Endothelial cell (in vitro differentiated cells): ENCODE measurements at regions not wholly inside any gene's neighbourhood (a gene's known extent, or its start where the extent isn't known, plus 50 kb on each side); places are given as distances from the start of the nearest gene placed in this dataset.
"Not testable (repeated sequence)": the region's sequence is repeated elsewhere in the genome, so short reads cannot be mapped to it uniquely, and the experiment has no call there.

Experiments used
- DNase-seq: peaks from one replicate; pipeline ENCODE4 v3.0.0; 2021; ENCODE audit warnings: low spot score
- H3K27ac Mint-ChIP-seq: one replicate; pipeline ENCODE4 v1.8.0; 2021; ENCODE audit warnings: mixed read lengths, inconsistent platforms; ENCODE audit not compliant: unreplicated experiment
- H3K27me3 Mint-ChIP-seq: one replicate; pipeline ENCODE4 v1.8.0; 2021; ENCODE audit warnings: mild to moderate bottlenecking, moderate library complexity, mixed read lengths, inconsistent platforms; ENCODE audit not compliant: unreplicated experiment
- H3K36me3 Mint-ChIP-seq: one replicate; pipeline ENCODE4 v1.8.0; 2021; ENCODE audit warnings: mild to moderate bottlenecking, low read depth, mixed read lengths, inconsistent platforms; ENCODE audit not compliant: unreplicated experiment
- H3K4me1 Mint-ChIP-seq: one replicate; pipeline ENCODE4 v1.8.0; 2021; ENCODE audit warnings: mild to moderate bottlenecking, mixed read lengths, inconsistent platforms; ENCODE audit not compliant: unreplicated experiment
- H3K4me3 Mint-ChIP-seq: one replicate; pipeline ENCODE4 v1.8.0; 2021; ENCODE audit warnings: mild to moderate bottlenecking, mixed read lengths, inconsistent platforms; ENCODE audit not compliant: unreplicated experiment
- H3K9me3 Mint-ChIP-seq: one replicate; pipeline ENCODE4 v1.8.0; 2021; ENCODE audit warnings: mixed read lengths, inconsistent platforms; ENCODE audit not compliant: unreplicated experiment
- CTCF ChIP-seq: fragments of 200-600 bp; sonication (generic); IDR thresholded peaks from one replicate; pipeline ENCODE4 v1.5.0; 2021; ENCODE audit warnings: antibody characterized with exemption; ENCODE audit not compliant: unreplicated experiment

DNA sequence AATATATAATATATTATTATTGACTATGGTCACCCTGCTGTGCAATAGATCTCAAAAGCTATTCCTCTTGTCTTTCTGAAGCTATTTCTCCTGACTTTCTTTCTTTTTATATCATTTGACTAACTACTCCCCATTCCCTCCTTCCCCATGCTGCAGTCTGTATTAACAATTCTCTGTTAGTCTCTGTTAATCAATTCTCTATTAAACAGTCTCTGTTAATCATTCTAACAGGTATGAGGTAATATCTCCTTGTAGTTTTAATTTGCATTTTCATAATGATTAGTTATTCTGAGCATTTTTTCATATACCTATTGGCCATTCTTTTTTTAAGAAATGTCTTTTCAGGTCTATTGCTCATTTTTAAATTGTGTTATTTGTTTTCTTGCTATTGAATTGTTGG is 201.0 kb upstream of the B3GALT2 start:
- no peak for DNase-seq
- H3K9me3 Mint-ChIP-seq = no peaks in the 10 kb centered on the region
- no peak for TF ChIP-seq CTCF
- no peaks in the 10 kb centered on the region for H3K36me3 Mint-ChIP-seq
- H3K4me1 Mint-ChIP-seq = no peaks in the 10 kb centered on the region
- H3K27ac Mint-ChIP-seq = no peak overlapping the region
- H3K27me3 Mint-ChIP-seq = no peaks in the 10 kb centered on the region
- H3K4me3 Mint-ChIP-seq = no peak overlapping the region

DNA sequence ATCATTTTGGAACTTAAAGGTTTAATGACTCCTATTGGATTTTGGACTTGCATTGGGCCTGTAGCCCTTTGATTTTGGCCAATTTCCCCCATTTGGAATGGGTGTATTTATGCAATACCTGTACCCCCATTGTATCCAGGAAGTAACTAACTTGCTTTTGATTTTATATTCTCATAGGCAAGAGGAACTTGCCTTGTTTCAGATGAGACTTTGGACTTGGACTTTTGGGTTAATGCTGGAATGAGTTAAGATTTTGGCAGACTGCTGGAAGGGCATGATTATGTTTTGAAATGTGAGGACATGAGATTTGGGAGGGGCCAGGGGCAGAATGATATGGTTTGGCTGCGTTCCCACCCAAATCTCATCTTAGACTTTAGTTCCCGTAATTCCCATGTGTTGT is 192.0 kb upstream of the B3GALT2 start:
- DNase-seq, H3K9me3 Mint-ChIP-seq, H3K27ac Mint-ChIP-seq, H3K4me1 Mint-ChIP-seq, H3K36me3 Mint-ChIP-seq, H3K4me3 Mint-ChIP-seq, H3K27me3 Mint-ChIP-seq: not testable (repeated sequence)

- no peak for TF ChIP-seq CTCF
Observed at GRCh38 chr1:193377472-193377871, 191.1 kb upstream of the B3GALT2 start.

GRCh38 chr1:193372553-193372952 is 186.1 kb upstream of the B3GALT2 start:
- no peak overlapping the region for H3K27ac Mint-ChIP-seq
- DNase-seq = no peak
- no peaks in the 10 kb centered on the region for H3K27me3 Mint-ChIP-seq
- no peaks in the 10 kb centered on the region for H3K9me3 Mint-ChIP-seq
- no peaks in the 10 kb centered on the region for H3K36me3 Mint-ChIP-seq
- H3K4me3 Mint-ChIP-seq = no peak overlapping the region
- H3K4me1 Mint-ChIP-seq = peaks cover 11% of the 10 kb centered on the region
- no peak for TF ChIP-seq CTCF

More at GRCh38 chr1:193377472-193377871, 191.1 kb upstream of the B3GALT2 start:
- H3K9me3 Mint-ChIP-seq = no peaks in the 10 kb centered on the region
- H3K36me3 Mint-ChIP-seq = no peaks in the 10 kb centered on the region
- H3K4me1 Mint-ChIP-seq = no peaks in the 10 kb centered on the region
- H3K27ac Mint-ChIP-seq = no peak overlapping the region
- no peak overlapping the region for H3K4me3 Mint-ChIP-seq
- DNase-seq = no peak
- H3K27me3 Mint-ChIP-seq = peaks cover 2% of the 10 kb centered on the region

GRCh38 chr1:193368302-193368701 is 181.9 kb upstream of the B3GALT2 start:
- H3K4me1 Mint-ChIP-seq = peaks cover 14% of the 10 kb centered on the region
- no peak for DNase-seq
- no peak overlapping the region for H3K27ac Mint-ChIP-seq
- no peak overlapping the region for H3K4me3 Mint-ChIP-seq
- H3K9me3 Mint-ChIP-seq = no peaks in the 10 kb centered on the region
- TF ChIP-seq CTCF = no peak
- H3K27me3 Mint-ChIP-seq = no peaks in the 10 kb centered on the region
- H3K36me3 Mint-ChIP-seq = no peaks in the 10 kb centered on the region

- no peaks in the 10 kb centered on the region for H3K27me3 Mint-ChIP-seq
- H3K4me3 Mint-ChIP-seq = no peak overlapping the region
- no peaks in the 10 kb centered on the region for H3K36me3 Mint-ChIP-seq
- no peak for TF ChIP-seq CTCF
- no peaks in the 10 kb centered on the region for H3K9me3 Mint-ChIP-seq
- H3K4me1 Mint-ChIP-seq = peaks cover 14% of the 10 kb centered on the region
- DNase-seq = no peak
- no peak overlapping the region for H3K27ac Mint-ChIP-seq
Observed at GRCh38 chr1:193367863-193368262, 181.4 kb upstream of the B3GALT2 start.
